Uterus (tissue), 2 donors: ENCODE measurements at regions not wholly inside any gene's neighbourhood (a gene's known extent, or its start where the extent isn't known, plus 50 kb on each side); places are given as distances from the start of the nearest gene placed in this dataset.

Experiments used
- POLR2A ChIP-seq, 2 donors: fragments of 450-650 bp; IDR thresholded peaks; one replicate each; pipeline ENCODE4 v1.6.1; 2016; ENCODE audit warnings: antibody characterized with exemption in 2 of 2, mild to moderate bottlenecking in 1 of 2, moderate library complexity in 1 of 2
- TF ChIP-seq, protein P1 (sequence below), 4 experiments: fragments of 200-600 bp in 2 of 4; fragments of 450-650 bp in 2 of 4; sonication (generic) in 2 of 4; IDR thresholded peaks; one replicate each; pipeline ENCODE4 v1.5.1; 2016 to 2019; ENCODE audit warnings: antibody characterized with exemption in 4 of 4, mild to moderate bottlenecking in 2 of 4, moderate library complexity in 1 of 4

DNA sequence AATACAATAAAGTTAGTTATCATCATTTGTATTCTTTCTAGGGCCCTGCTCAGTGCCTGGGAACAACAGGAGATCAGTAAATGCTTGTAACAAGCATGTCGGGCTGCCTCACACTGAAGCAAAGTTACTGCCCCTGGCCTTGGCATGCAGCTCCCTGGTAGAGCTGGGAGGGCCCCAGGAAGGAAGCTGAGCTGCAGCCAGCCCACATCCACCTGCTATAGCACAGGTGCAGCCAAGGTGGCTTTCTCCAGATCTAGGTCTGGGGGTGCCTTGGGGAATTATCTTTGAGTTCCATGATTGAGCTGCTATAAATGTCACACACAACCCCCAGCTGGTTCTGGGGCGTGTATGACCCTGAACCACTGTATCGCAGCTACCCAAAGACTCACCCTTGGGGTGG is 293.4 kb upstream of the MSX2 start:
- TF ChIP-seq, protein P1, sequence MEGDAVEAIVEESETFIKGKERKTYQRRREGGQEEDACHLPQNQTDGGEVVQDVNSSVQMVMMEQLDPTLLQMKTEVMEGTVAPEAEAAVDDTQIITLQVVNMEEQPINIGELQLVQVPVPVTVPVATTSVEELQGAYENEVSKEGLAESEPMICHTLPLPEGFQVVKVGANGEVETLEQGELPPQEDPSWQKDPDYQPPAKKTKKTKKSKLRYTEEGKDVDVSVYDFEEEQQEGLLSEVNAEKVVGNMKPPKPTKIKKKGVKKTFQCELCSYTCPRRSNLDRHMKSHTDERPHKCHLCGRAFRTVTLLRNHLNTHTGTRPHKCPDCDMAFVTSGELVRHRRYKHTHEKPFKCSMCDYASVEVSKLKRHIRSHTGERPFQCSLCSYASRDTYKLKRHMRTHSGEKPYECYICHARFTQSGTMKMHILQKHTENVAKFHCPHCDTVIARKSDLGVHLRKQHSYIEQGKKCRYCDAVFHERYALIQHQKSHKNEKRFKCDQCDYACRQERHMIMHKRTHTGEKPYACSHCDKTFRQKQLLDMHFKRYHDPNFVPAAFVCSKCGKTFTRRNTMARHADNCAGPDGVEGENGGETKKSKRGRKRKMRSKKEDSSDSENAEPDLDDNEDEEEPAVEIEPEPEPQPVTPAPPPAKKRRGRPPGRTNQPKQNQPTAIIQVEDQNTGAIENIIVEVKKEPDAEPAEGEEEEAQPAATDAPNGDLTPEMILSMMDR (IDR thresholded peaks at IDR 0.05) = no peak
- no peak for TF ChIP-seq POLR2A (IDR thresholded peaks at IDR 0.05)
